SH-SY5Y (cell line): ENCODE measurements at regions not wholly inside any gene's neighbourhood (a gene's known extent, or its start where the extent isn't known, plus 50 kb on each side); places are given as distances from the start of the nearest gene placed in this dataset.

ENCODE experiments used
- GATA2 ChIP-seq: IDR thresholded peaks from 2 replicates; pipeline ENCODE4 v1.6.1; 2011; ENCODE audit warnings: mild to moderate bottlenecking, low read depth, low read length
- GATA3 ChIP-seq: IDR thresholded peaks from 2 replicates; pipeline ENCODE4 v1.6.1; 2011; ENCODE audit warnings: low read depth, mild to moderate bottlenecking, low read length, moderate library complexity

DNA sequence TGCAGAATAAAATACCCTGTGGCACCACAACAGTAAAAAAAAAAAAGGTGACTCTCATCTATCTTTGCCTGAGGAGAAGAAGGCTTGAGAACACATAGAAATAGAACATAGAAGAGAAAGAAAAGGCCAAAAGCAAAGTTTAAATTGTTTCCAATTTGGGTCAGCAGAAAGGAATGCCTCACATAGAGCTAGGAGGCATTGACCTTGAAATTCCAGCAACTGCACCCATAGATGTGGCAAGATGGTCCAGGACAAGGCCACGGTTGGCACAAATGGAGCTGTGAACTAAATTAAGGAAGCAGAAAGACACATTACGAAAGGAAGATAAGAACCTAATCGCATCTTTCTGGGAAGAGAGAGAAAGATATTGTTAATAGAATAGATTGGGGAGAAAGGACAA lies 588.3 kb downstream of the LMO4 start:
- TF ChIP-seq GATA2 (no peak), GATA3 (no peak)
